ENCODE measurements at regions not wholly inside any gene's neighbourhood (a gene's known extent, or its start where the extent isn't known, plus 50 kb on each side); places are given as distances from the start of the nearest gene placed in this dataset.

DNA sequence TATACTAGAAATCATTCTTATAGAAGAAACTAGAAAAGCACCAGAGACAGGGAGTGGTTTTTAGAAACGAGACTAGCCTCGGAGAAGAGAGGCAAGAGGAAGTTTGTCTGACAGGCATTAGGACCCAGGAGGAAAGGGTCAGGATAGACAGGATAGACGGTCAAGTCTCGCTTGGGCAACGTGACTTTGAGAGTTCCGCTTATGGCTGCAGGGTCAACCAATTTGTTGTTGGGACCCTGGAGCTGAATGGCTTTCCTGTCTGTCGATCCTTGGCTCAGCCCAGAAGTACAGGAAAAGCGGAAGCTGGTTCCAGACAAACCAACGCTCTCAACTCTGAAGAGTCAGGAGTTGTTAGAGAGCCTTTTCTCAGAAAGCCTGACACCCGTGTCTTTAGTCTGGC is 191.2 kb downstream of the FZD1 start:
- intact Hi-C loops (cut with micrococcal nuclease), result no loop called here
- no peak for DNase-seq
- ATAC-seq (ENCODE audit: low read depth), result no peak
- Mint-ChIP-seq H3K9me3 (ENCODE audit: insufficient read depth) (peaks cover 3% of the 10 kb centered on the region), H3K27me3 (no peaks in the 10 kb centered on the region), H3K4me1 (no peaks in the 10 kb centered on the region), H3K4me3 (no peak overlapping the region), H3K27ac (no peak overlapping the region)
- Histone ChIP-seq H3K4me2 (replicated peaks; ENCODE audit: low read depth, low read length, poor library complexity, severe bottlenecking) (no peak overlapping the region), H3K4me3 (ENCODE audit: control extremely low read depth in 1 of 5, extremely low read depth in 1 of 5, insufficient read depth in 1 of 5, low read depth in 2 of 5, low read length in 4 of 5) (no peak overlapping the region), H4K20me1 (ENCODE audit: control insufficient read depth, insufficient read depth, low read length, poor library complexity, severe bottlenecking) (no peaks in the 10 kb centered on the region), H3K36me3 (replicated peaks in 1 of 2; ENCODE audit: control extremely low read depth in 1 of 2, control insufficient read depth in 1 of 2, extremely low read depth in 1 of 2, insufficient read depth in 2 of 2, low read length in 1 of 2) (no peaks in the 10 kb centered on the region), H2AFZ (ENCODE audit: insufficient read depth, low read depth, low read length, poor library complexity, severe bottlenecking) (no peak overlapping the region), H3K79me2 (ENCODE audit: control insufficient read depth, insufficient read depth, low read length) (no peaks in the 10 kb centered on the region), H3K9ac (ENCODE audit: low read length) (no peak overlapping the region), H3K4me1 (ENCODE audit: control insufficient read depth in 2 of 2, insufficient read depth in 2 of 2, low read length in 2 of 2) (no peaks in the 10 kb centered on the region), H3K27ac (ENCODE audit: low read length in 2 of 2) (no peak overlapping the region), H3K9me3 (ENCODE audit: control extremely low read depth in 1 of 3, control insufficient read depth in 2 of 3, insufficient read depth in 1 of 3, low read length in 2 of 3) (peaks cover 0 to 3% (median 2%) of the 10 kb centered on the region in 3 donors), H3K27me3 (replicated peaks in 1 of 4; ENCODE audit: control extremely low read depth in 1 of 4, control insufficient read depth in 3 of 4, insufficient read depth in 4 of 4, low read length in 3 of 4) (no peaks in the 10 kb centered on the region)
- no peak for TF ChIP-seq EZH2 (IDR thresholded peaks at IDR 0.05; ENCODE audit: borderline replicate concordance, insufficient read depth, low read depth, low read length, poor library complexity, severe bottlenecking)
- TF ChIP-seq, protein P1, sequence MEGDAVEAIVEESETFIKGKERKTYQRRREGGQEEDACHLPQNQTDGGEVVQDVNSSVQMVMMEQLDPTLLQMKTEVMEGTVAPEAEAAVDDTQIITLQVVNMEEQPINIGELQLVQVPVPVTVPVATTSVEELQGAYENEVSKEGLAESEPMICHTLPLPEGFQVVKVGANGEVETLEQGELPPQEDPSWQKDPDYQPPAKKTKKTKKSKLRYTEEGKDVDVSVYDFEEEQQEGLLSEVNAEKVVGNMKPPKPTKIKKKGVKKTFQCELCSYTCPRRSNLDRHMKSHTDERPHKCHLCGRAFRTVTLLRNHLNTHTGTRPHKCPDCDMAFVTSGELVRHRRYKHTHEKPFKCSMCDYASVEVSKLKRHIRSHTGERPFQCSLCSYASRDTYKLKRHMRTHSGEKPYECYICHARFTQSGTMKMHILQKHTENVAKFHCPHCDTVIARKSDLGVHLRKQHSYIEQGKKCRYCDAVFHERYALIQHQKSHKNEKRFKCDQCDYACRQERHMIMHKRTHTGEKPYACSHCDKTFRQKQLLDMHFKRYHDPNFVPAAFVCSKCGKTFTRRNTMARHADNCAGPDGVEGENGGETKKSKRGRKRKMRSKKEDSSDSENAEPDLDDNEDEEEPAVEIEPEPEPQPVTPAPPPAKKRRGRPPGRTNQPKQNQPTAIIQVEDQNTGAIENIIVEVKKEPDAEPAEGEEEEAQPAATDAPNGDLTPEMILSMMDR (IDR thresholded peaks at IDR 0.05), result no peak
- ChIA-PET POLR2A (no interaction called here), CTCF (no interaction called here)
- 95% methylated on average over 9 of the region's 10 CpGs for WGBS (ENCODE audit: insufficient coverage)

DNA sequence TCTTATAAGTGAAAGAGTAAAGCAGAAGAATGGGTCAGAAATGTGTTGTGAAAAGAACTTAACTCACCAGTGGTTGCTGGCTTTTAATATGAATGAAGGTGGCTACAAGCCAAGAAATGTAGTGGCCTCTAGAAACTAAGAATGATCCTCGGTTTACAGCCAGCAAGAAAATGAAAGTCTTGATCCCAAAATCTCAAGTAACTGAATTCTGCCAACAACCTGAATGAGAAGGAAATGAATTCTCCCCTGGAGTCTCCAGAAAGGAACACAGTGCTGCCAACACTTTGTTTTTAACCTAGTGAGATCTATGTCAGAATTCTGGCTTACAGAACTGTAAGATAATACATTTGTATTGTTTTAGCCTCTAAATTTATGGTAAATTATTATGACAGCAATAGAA is 193.0 kb downstream of the FZD1 start:
- H3K27ac Mint-ChIP-seq, result no peak overlapping the region

More for the DNA sequence above, 193.0 kb downstream of the FZD1 start:
- H3K9me3 ChIP-seq (ENCODE audit: control extremely low read depth in 1 of 3, control insufficient read depth in 2 of 3, insufficient read depth in 1 of 3, low read length in 2 of 3), result peaks cover 0 to 3% (median 2%) of the 10 kb centered on the region in 3 donors
- no peaks in the 10 kb centered on the region for H3K4me1 ChIP-seq (ENCODE audit: control insufficient read depth in 2 of 2, insufficient read depth in 2 of 2, low read length in 2 of 2)
- H3K4me3 ChIP-seq (ENCODE audit: control extremely low read depth in 1 of 5, extremely low read depth in 1 of 5, insufficient read depth in 1 of 5, low read depth in 2 of 5, low read length in 4 of 5), result no peak overlapping the region
- ChIA-PET CTCF (no interaction called here), POLR2A (no interaction called here)
- no peaks in the 10 kb centered on the region for H3K27me3 ChIP-seq (replicated peaks in 1 of 4; ENCODE audit: control extremely low read depth in 1 of 4, control insufficient read depth in 3 of 4, insufficient read depth in 4 of 4, low read length in 3 of 4)
- H3K27ac ChIP-seq (ENCODE audit: low read length in 2 of 2), result no peak overlapping the region
- no CpG with 5 or more reads among the region's 1 CpG for WGBS (ENCODE audit: insufficient coverage)
- no peak overlapping the region for H3K9ac ChIP-seq (ENCODE audit: low read length)
- DNase-seq, result no peak
- H3K27me3 Mint-ChIP-seq, result no peaks in the 10 kb centered on the region
- no peak for ATAC-seq (ENCODE audit: low read depth)
- H3K4me3 Mint-ChIP-seq, result no peak overlapping the region
- no peaks in the 10 kb centered on the region for H3K4me1 Mint-ChIP-seq
- peaks cover 3% of the 10 kb centered on the region for H3K9me3 Mint-ChIP-seq (ENCODE audit: insufficient read depth)
- no peak overlapping the region for H3K4me2 ChIP-seq (replicated peaks; ENCODE audit: low read depth, low read length, poor library complexity, severe bottlenecking)
- intact Hi-C loops (cut with micrococcal nuclease), result no loop called here
- TF ChIP-seq EZH2 (IDR thresholded peaks at IDR 0.05; ENCODE audit: borderline replicate concordance, insufficient read depth, low read depth, low read length, poor library complexity, severe bottlenecking), result no peak
- TF ChIP-seq, protein P1 (IDR thresholded peaks at IDR 0.05), result no peak
- no peaks in the 10 kb centered on the region for H3K36me3 ChIP-seq (replicated peaks in 1 of 2; ENCODE audit: control extremely low read depth in 1 of 2, control insufficient read depth in 1 of 2, extremely low read depth in 1 of 2, insufficient read depth in 2 of 2, low read length in 1 of 2)
- no peaks in the 10 kb centered on the region for H4K20me1 ChIP-seq (ENCODE audit: control insufficient read depth, insufficient read depth, low read length, poor library complexity, severe bottlenecking)
- H3K79me2 ChIP-seq (ENCODE audit: control insufficient read depth, insufficient read depth, low read length), result no peaks in the 10 kb centered on the region
- no peak overlapping the region for H2AFZ ChIP-seq (ENCODE audit: insufficient read depth, low read depth, low read length, poor library complexity, severe bottlenecking)
